ENCODE measurements at regions not wholly inside any gene's neighbourhood (a gene's known extent, or its start where the extent isn't known, plus 50 kb on each side); places are given as distances from the start of the nearest gene placed in this dataset.
"Not testable (repeated sequence)": the region's sequence is repeated elsewhere in the genome, so short reads cannot be mapped to it uniquely, and the experiment has no call there.

- DNase-seq (ENCODE audit: low spot score) = no peak
These were observed 248.9 kb downstream of the MYCN start for GRCh38 chr2:16189029-16189835.

GRCh38 chr2:16188261-16188890, 248.0 kb downstream of the MYCN start:
- no peak for DNase-seq (ENCODE audit: low spot score)

GRCh38 chr2:16187482-16187817, 247.1 kb downstream of the MYCN start:
- DNase-seq (ENCODE audit: low spot score) = no peak

DNA sequence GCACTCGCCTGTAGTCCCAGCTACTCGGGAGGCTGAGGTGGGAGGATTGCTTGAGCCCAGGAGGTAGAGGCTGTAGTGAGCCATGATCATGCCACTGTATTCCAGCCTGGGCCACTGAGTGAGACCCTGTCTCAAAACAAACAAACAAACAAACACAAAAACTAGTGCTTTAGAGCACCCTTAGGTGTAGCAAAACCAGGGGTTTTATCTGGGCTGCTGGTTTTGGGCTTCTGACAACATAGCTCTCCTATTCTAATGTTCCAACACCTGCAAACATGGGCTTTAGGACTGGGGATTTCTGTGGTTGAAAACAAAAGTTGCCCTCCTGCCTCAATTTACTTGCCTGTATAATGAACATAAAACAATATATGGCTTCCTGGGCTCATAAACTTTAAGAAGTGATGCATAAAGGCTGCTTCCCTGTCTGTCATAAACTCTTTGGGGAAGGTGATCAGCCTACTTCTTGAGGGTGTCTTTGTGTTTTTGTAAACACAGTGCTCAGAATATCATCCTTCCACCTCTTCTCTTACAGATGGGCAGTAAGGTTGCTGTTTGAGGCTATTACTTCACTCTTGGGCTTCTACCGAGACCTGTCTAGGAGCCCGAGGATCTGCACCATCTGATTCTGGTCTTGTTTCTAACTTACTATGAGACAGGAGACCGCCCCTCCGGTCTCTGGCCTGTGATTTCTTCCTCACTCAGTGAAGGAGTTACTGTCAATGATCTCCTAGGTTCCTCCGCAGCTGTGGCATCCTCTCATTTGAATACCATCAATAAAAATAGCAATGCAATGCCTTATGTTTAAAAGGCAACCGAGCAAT, 246.5 kb downstream of the MYCN start:
- DNase-seq (ENCODE audit: low spot score) = no peak

GRCh38 chr2:16185801-16186272, 245.5 kb downstream of the MYCN start:
- DNase-seq (ENCODE audit: low spot score) = no peak

- DNase-seq (ENCODE audit: low spot score) = no peak
These were observed 244.8 kb downstream of the MYCN start for GRCh38 chr2:16184945-16185660.

GRCh38 chr2:16184341-16184890, 244.1 kb downstream of the MYCN start:
- no peak for DNase-seq (ENCODE audit: low spot score)

DNA sequence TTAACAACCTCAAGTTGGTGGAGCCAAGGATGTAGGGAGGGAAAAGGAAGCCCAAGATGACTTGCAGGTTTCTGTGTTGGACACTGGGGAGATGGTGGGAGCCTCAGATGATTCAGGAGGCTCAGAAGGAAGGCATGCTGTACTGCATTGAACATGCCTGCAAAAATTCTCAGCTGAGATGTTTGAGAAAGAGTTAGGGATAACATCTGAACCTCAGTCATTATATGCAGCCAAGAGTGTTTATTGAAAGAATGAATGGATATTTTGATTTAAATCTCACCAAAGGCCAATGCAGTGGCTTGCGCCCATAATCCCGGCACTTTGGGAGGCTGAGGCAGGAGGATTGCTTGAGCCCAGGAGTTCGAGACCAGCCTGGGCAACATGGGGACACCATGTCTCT, 243.0 kb downstream of the MYCN start:
- DNase-seq (ENCODE audit: low spot score) = no peak

DNA sequence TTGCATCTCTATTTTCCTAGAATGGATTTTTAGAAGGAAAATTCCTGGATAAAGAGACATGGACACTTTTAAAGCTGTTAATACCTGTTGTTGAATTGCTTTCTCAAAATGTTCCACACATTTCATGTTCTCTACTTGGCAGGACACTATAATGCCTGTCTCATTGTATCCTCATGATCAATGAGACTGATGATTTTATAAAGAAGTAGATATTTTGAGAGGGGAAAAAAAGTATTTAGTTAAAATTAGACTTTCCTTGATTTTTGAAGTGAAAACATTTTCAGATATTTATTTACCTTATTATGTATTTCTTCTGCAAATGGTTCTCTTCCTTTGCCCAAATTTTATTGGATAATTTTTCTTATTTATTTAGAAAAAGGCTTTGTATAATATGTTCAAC, 242.5 kb downstream of the MYCN start:
- no peak for DNase-seq (ENCODE audit: low spot score)

GRCh38 chr2:16182311-16182815, 242.0 kb downstream of the MYCN start:
- DNase-seq (ENCODE audit: low spot score) = not testable (repeated sequence)

GRCh38 chr2:16181741-16182090, 241.4 kb downstream of the MYCN start:
- no peak for DNase-seq (ENCODE audit: low spot score)

- DNase-seq (ENCODE audit: low spot score) = no peak
These were observed 240.9 kb downstream of the MYCN start for GRCh38 chr2:16181062-16181740.

- DNase-seq (ENCODE audit: low spot score) = no peak
These were observed 240.3 kb downstream of the MYCN start for GRCh38 chr2:16180631-16181030.

DNA sequence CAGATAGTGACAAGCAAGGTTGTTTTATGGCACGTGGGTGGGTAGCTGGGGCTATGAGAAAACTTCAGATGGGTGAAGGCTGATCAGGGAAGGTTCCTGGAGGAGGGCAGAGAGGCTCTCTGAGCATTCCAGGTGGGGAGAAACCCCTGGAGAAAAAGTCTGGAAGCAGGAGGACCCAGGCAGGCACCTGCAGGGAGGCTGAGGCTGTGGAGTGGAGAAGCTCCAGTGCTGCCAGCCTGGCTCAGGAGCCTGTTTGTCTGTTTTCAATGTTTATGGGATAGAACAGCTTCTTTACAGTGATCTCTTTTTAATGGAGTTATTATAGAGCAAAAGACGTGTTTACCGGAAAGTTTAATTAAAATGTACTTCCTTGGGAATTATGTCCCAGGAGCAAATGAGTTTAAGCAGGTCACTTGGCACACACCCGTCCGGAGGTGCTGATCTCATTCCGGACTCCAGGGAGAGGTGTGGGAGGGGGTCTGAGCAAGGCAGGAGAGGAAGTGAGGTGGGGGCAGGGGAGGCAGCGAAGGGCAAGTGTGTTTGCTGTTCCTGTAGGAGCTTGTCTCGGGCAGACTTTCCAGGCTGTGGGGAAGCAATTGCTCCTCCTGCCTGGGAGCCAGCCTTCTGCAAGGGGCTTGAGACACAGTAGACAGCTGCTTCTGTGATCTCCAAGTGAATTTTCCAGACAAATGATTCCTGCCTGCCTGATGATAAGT, 239.5 kb downstream of the MYCN start:
- no peak for DNase-seq (ENCODE audit: low spot score)

DNA sequence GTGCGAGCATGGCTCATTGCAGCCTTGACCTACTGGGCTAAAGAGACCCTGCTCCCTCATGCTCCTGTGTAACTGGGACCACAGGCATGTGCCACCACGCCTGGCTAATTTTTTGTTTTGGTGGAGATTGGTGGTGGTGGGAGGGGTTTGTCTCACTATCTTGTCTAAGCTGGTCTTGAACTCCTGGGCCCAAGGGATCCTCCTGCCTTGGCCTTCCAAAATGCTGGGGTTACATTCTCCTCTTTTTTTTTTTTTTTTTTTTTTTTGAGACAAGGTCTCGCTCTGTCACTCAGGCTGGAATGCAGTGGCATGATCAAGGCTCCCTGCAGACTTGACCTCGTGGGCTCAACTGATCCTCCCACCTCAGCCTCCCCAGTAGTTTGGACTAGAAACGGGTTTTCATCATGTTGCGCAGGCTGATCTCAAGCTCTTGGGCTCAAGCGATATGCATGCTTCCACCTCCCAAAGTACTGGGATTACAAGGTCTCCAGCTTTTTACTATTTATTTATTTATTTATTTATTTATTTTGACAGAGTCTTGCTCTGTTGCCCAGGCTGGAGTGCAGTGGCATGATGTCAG, 238.3 kb downstream of the MYCN start:
- no peak for DNase-seq (ENCODE audit: low spot score)

GRCh38 chr2:16177671-16178180, 237.4 kb downstream of the MYCN start:
- DNase-seq (ENCODE audit: low spot score) = no peak

DNA sequence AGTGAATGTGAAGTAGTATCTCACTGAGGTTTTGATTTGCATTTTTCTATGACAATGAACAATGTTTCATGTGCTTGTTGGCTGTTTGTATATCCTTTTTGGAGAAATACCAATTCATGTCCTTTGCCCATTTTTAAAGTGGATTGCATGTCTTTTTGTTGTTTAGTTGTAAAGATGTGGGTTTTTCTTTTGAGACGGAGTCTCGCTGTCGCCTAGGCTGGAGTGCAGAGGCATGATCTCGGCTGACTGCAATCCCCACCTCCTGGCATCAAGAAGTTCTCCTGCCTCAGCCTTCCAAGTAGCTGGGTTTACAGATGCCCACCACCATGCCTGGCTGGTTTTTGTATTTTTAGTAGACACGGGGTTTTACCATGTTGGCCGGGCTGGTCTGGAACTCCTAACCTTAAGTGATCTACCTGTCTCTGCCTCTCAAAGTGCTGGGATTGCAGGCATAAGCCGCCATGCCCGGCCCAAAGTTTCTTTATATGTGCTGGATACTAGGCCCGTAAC, 236.7 kb downstream of the MYCN start:
- DNase-seq (ENCODE audit: low spot score) = no peak

DNA sequence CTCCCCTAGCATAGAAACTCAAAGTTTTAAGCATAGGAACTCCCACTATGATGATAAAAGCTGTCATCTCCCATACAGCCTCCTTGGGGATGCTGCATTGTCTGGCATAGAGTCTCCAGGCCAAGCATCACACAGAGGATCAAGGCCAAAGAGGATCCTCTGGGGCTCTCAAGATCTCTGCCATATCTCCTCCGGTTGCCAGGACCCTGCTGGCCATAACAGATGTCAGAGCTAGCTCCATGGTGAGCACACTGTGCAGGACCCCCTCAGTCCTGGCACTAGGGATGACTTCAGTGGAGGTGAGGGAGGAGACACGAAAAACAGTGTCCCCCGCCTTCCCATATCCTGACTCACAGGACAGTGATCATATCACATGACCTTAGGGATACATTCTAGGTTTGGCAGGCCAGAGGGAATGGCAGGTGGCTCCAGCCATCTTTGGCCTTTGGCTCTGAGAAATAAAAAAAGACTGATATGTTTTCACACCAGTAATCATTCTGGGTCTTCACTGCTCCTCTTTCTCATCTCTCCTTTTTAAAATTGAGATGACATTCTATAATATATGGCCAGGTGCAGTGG, 235.0 kb downstream of the MYCN start:
- no peak for DNase-seq (ENCODE audit: low spot score)

DNA sequence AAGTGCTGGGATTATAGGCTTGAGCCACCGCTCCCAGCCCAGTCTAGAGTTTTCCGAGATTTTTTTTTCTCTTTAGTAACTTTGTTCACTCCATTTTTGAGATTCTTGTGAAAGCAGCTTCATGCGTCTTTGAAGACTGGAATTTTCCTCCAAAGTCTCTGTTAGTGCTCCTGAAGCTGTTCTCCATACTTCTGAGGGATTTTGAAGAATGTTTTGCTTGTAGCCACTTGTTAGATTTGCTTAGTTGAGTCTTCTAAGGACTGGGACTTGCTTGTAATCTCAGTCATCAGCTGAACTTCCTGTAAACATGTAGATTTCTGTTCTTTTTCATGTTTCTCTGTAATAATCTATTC, 234.3 kb downstream of the MYCN start:
- no peak for DNase-seq (ENCODE audit: low spot score)
